ENCODE measurements at regions not wholly inside any gene's neighbourhood (a gene's known extent, or its start where the extent isn't known, plus 50 kb on each side); places are given as distances from the start of the nearest gene placed in this dataset.
"Not testable (repeated sequence)": the region's sequence is repeated elsewhere in the genome, so short reads cannot be mapped to it uniquely, and the experiment has no call there.

DNA sequence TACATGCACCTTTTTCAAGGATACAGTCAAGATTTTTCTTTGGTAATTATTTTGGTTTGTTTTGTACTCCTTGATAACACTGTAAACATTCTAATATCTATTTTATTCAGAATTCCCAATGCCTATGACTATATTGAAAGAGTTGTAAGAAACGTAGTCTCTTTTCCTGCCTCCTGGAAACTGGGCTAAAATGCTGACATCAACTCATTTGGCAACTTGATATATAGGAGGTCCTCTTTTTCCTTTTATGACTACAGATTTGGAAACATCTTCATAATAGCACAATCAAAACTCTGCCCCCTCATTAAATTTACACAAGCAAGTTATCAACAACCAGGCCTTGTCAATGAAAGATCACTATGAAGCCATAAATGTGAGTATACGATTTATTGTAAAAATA is 422.3 kb upstream of the PCDH15 start:
- no peak for DNase-seq

DNA sequence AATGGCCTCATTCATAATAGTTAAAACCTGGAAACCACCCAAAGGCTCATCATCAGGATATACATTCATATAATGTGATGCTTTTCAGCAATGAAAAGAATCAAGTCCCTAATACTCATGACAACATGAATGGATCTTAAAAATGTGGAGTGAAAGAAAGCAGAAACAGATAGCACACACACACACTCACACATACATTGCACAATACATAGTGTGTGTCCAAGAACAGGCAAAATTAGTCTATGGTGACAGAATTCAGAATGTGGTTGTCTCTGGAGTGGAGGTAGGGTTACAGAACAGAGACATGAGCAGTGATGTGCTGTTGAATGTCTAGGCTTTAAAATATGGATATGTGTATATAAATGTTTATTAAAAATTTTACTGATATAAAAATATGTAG is 419.9 kb upstream of the PCDH15 start:
- DNase-seq, result no peak

GRCh38 chr10:55215699-55216098 is 414.7 kb upstream of the PCDH15 start:
- no peak for DNase-seq

DNA sequence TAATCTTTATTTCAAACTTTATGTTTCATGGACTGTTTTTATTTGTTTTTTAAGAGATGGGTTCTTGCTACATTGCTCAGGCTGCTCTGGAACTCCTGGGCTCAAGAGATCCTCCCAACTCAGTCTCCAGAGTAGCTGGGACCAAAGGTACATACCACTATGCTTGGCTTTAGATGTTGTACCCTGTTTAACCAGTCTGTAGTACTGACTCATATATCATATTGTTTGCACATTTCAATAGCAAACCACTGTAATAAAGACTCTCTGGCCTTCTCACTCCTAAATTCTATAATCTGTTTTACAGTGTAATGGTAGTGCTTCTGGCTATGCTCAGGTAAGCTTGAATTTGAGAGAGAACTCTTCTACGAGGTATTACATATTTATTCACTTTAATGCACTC is 413.6 kb upstream of the PCDH15 start:
- no peak for DNase-seq

GRCh38 chr10:55212051-55212450 is 411.0 kb upstream of the PCDH15 start:
- DNase-seq, result no peak

DNA sequence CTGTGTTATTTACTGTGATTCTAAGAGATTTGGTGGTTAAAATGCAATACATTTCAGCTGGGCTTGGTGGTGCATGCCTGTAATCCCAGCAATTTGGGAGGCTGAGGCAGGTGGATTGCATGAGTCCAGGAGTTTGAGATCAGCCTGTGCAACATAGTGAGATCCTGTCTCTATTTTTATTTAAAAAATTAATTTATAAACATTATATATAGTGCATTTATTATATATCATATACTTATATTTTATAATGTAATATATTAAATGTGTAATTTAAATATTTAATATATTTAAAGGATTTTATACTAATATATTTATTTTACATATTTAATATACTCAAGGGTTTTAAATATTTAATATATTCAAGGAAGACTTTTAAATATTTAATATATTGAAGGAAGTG is 402.8 kb upstream of the PCDH15 start:
- DNase-seq, result no peak

- no peak for DNase-seq
Measured at GRCh38 chr10:55203319-55203718, 402.3 kb upstream of the PCDH15 start.

- DNase-seq, result no peak
Measured at GRCh38 chr10:55200020-55200419, 399.0 kb upstream of the PCDH15 start.

DNA sequence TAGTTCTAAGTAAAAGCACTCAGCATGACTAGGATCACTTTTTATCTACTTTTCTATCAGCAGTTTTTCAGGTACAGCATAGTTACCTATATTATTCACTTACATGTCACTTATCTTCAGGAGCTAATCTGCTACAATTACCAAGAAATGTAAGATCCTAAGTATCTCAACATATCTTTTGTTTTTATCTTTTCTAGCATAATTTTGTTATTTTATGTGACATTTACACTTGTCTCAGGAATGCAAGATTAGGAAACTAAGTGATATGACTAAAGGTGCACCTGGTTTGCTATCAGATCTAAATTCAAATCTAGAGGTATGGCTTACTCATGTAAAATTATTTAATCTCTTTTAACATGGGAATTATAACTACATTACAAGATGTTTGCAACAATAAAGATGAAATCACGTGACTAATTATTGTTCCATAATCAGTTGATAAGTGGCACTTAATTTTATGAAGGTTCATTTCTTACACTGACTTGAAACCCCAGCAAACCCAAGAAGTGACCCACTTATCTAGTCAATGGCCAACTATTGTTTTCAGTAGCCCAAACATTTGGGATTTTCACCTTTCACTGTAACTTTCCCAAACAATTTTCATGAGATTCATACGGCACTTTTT is 390.3 kb upstream of the PCDH15 start:
- DNase-seq, result no peak

GRCh38 chr10:55183993-55184392 is 383.0 kb upstream of the PCDH15 start:
- no peak for DNase-seq

DNA sequence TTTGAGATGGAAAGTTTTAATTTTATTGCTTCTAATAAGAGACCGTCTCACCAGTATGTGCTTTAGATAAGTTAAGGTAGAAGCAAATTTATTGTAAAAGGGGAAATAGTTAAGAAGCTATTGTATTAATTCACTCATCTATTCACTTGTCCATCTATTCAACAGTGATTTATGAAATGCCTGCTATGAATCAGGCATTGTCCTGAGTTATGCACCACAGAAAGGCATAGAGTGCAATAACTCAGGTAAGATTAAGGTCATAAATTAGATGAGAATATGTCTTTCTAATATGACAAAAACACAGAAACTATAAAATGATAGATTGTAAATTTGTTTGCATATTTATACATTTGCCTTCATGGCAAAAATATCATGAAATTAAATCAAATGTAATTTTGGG is 379.3 kb upstream of the PCDH15 start:
- no peak for DNase-seq

- DNase-seq, result no peak
Measured at GRCh38 chr10:55174419-55174818, 373.4 kb upstream of the PCDH15 start.

- DNase-seq, result no peak
Measured at GRCh38 chr10:55169493-55169892, 368.5 kb upstream of the PCDH15 start.

GRCh38 chr10:55168343-55168742 is 367.3 kb upstream of the PCDH15 start:
- DNase-seq, result no peak

GRCh38 chr10:55163388-55163979 is 362.5 kb upstream of the PCDH15 start:
- DNase-seq, result no peak

DNA sequence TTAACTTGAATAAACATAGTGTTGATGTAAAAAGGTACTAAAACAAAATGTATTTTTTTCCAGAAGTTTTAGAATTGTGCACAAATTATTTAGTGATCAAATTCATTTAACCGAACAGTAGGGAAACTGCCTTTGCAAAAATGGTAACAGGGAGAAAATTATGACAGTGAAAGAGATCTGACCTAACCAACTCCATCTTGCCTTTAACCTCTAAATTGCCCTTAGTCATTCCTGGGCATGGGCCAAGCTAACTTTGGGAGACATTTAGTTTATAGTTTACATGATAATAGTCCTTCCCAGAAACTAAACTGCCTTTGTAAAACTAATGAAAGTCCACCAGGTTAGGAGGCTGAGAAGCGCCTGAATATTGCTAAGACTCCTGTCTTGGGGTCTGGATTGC is 361.3 kb upstream of the PCDH15 start:
- not testable (repeated sequence) for DNase-seq

DNA sequence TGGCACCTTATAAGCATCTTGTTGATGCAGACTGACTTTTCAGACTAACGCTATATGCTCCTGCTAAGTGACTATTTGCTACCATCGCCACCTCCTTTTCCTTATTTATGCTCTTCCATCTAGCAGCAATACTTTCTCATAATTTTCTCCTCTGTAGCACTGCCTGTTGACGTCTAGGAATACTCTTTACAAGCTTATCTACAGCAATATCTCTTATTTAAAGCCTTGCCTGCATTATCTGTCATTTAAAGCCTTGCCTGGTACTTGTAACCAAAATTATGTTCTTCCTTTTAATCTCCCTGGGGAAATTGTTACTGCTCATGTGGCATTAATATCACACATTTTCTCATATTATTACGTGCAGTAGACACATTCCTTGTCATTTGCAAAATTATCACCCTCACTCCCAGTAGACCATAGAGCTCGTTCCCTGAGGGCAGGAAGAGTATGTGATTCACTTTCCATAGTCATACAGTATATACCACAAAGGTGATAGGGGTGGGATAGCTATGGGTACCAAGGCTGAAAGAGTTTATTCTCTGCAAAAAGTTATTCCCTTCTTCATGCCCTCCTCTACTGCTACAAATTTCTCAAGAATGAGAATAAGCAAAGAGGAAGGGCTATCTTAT is 359.7 kb upstream of the PCDH15 start:
- DNase-seq, result no peak

GRCh38 chr10:55158633-55159032 is 357.6 kb upstream of the PCDH15 start:
- no peak for DNase-seq

DNA sequence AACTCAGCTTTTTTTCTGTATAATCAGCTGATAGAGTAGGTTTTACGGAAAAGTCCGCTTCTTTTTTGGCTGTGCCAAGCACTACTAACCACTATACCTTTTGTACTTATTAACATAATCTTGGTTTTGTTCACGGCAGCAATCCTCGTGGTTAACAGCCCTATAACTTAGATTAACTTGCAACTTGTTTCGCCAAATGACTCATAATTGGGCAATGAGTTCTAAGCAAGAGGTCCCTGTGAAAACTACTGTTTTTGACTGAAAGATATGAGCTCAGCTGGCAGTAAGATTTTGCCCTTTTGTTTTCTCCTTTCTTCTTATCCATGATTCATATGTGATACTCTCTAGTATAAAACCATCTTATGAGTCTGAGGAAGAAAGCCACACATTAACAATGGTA is 345.0 kb upstream of the PCDH15 start:
- DNase-seq, result no peak

DNA sequence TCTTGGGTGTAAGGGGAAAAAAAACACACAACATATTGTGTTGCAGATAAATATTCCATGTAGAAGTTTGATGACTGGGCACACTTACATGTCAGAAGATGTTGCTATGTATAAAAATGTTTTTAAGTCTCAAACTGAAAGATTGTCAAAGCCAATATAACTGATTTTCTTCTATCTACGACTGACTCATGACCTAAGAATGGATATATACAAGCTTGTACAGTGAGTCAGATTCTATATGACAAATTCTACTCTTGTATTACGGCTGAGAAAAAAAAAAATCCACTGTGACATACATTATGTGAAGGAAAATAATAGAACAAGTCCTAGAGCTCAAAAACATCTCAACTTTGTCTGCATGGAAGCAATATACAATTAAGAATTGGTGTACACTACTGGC is 343.0 kb upstream of the PCDH15 start:
- no peak for DNase-seq

- no peak for DNase-seq
Measured at GRCh38 chr10:55141892-55142291, 340.9 kb upstream of the PCDH15 start.

- no peak for DNase-seq
Measured at GRCh38 chr10:55137063-55137462, 336.0 kb upstream of the PCDH15 start.

DNA sequence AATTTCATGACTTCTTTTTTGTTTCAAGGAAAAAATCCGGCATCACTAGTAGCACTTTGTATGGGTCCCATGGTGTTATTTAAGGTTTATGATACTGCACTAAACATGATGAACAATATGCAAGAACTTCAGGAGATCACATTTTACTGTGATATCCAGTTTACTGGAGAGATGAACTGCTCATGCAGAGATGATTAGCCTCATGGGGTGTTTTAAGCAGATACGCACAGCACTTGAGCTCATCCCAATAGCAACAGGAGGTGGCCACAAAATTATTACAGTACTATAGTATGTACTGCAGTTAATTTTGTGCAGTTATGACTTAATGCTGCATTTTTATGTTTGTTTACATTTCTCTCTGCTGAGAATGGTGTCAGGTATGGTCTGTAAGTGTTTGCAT is 303.7 kb upstream of the PCDH15 start:
- DNase-seq, result no peak

- DNase-seq, result no peak
Measured at GRCh38 chr10:55098452-55098851, 297.4 kb upstream of the PCDH15 start.

Data from NCI-H1694 (cell line).